ENCODE measurements at regions not wholly inside any gene's neighbourhood (a gene's known extent, or its start where the extent isn't known, plus 50 kb on each side); places are given as distances from the start of the nearest gene placed in this dataset.
"Not testable (repeated sequence)": the region's sequence is repeated elsewhere in the genome, so short reads cannot be mapped to it uniquely, and the experiment has no call there.

DNA sequence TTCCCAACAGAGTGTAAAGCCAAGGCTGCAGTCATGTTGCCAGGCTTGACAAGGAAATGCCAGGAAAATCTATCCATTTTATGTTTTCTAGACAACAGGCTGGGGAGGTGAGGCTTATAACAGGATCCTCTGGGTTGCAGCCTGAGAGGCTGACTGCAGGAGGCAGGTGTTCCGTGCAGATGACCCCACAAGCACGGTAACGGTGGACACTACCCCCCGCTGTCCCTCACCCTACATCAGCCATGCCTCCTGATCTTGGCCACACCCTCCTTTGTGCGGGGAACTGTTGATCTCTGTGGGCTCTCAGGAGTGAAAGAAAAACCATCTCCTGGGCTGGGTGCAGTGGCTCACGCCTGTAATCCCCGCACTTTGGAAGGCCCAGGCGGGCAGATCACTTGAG is 68.0 kb upstream of the ADPGK start:
- DNase-seq (ENCODE audit: low read depth in 2 of 2), result no peak
- H3K4me3 ChIP-seq (replicated peaks in 1 of 2; ENCODE audit: low read depth in 2 of 2, low read length in 2 of 2), result no peak overlapping the region
- TF ChIP-seq, protein P1, sequence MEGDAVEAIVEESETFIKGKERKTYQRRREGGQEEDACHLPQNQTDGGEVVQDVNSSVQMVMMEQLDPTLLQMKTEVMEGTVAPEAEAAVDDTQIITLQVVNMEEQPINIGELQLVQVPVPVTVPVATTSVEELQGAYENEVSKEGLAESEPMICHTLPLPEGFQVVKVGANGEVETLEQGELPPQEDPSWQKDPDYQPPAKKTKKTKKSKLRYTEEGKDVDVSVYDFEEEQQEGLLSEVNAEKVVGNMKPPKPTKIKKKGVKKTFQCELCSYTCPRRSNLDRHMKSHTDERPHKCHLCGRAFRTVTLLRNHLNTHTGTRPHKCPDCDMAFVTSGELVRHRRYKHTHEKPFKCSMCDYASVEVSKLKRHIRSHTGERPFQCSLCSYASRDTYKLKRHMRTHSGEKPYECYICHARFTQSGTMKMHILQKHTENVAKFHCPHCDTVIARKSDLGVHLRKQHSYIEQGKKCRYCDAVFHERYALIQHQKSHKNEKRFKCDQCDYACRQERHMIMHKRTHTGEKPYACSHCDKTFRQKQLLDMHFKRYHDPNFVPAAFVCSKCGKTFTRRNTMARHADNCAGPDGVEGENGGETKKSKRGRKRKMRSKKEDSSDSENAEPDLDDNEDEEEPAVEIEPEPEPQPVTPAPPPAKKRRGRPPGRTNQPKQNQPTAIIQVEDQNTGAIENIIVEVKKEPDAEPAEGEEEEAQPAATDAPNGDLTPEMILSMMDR (IDR thresholded peaks at IDR 0.05; ENCODE audit: low read depth, low read length), result no peak

DNA sequence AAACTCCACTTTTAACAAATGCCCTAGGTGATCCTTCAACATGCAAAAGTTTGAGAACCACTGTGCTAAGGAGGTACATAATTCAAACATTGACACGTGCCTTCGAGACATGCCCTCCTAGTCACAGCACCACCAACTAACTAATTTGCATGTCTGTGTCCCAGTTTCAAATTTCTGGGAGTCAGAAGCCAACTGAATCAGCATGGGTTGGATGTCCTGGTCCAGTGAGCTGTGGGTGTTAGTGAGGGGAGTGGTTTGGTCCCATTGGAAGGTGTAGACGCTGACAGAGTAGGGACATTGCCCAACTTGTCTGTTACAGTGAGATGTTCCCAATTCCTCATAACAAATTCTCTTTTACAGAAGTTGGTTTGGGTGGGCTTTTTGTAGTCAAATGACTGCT is 67.3 kb upstream of the ADPGK start:
- H3K4me3 ChIP-seq (replicated peaks in 1 of 2; ENCODE audit: low read depth in 2 of 2, low read length in 2 of 2), result no peak overlapping the region
- DNase-seq (ENCODE audit: low read depth in 2 of 2), result no peak
- TF ChIP-seq, protein P1 (IDR thresholded peaks at IDR 0.05; ENCODE audit: low read depth, low read length), result no peak

DNA sequence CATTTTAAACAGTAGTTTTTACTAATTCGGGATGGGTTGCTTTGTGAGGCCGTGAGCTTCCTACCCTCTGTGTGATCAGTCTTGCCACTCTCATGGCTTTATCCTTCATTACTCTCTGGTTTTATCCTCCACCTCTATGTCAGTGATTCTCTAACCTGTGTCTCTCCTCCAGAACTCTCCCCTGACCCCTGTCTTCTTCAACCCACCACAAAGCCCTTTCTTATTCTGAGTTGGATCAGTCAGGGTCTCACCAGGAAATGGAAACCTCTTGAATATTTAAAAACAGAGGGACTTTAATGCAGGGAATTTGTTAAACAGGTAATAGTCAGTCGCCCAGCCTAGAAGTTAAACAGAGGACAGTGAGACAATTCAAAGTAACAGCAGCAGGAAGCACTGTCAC is 64.2 kb upstream of the ADPGK start:
- TF ChIP-seq, protein P1 (IDR thresholded peaks at IDR 0.05; ENCODE audit: low read depth, low read length), result no peak
- no peak overlapping the region for H3K4me3 ChIP-seq (replicated peaks in 1 of 2; ENCODE audit: low read depth in 2 of 2, low read length in 2 of 2)
- DNase-seq (ENCODE audit: low read depth in 2 of 2), result no peak

DNA sequence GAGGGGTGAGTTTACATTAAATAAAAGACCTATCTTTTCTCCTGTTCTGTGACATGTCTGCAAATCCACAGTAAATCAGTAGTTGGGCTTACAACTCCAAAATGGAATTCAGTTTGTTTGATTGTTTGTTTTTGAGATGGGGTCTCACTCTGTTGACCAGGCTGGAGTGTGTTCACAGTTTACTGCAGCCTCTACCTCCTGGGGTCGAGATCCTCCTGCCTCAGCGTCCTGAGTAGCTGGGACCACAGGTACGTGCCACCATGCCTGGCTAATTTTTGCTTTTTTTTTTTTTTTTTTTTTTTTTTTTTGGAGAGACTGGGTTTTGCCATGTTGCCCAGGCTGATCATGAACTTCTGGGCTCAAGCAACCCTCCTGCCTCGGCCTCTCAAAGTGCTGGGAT is 63.5 kb upstream of the ADPGK start:
- no peak for DNase-seq (ENCODE audit: low read depth in 2 of 2)
- TF ChIP-seq, protein P1 (IDR thresholded peaks at IDR 0.05; ENCODE audit: low read depth, low read length), result no peak
- no peak overlapping the region for H3K4me3 ChIP-seq (replicated peaks in 1 of 2; ENCODE audit: low read depth in 2 of 2, low read length in 2 of 2)

DNA sequence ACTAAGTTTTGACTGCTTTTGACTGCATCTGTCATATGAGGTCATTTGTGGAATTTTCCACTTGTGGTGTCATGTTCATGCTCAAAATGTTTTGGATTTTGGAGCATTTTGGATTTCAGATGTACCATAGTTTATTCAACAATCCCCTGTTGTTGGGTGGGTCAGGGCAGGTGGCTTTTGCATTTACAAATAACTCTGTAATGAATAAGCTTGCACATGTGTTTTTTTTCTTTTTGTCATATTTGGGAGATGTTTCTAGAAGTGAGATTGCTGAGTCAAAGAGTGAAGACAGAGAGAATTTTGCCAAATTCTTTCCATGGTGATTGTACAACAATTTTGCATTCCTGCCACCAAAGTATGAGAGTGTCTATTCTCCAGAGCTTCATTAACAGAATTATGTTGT is 62.4 kb upstream of the ADPGK start:
- TF ChIP-seq, protein P1 (IDR thresholded peaks at IDR 0.05; ENCODE audit: low read depth, low read length), result no peak
- DNase-seq (ENCODE audit: low read depth in 2 of 2), result peak; percentile 8 to 37
- no peak overlapping the region for H3K4me3 ChIP-seq (replicated peaks in 1 of 2; ENCODE audit: low read depth in 2 of 2, low read length in 2 of 2)

DNA sequence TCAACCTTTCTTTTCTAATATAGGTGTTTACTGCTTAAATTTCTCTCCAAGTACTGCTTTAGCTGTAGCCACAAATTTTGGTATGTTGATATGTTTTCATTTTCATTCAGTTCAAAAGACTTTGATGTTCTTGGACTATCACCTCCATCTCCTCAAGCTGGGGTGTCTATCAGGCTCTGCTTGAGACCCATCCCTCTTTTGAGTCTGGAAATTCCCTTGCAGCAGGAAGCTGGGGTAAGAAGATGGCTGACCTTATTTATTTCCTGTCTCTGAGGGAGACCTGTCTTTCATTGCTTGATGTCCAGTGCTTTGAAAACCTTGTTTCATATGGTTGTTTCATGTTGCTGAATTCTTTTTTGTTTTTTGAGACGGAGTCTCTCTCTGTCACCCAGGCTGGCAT is 60.5 kb upstream of the ADPGK start:
- TF ChIP-seq, protein P1 (IDR thresholded peaks at IDR 0.05; ENCODE audit: low read depth, low read length), result no peak
- H3K4me3 ChIP-seq (replicated peaks in 1 of 2; ENCODE audit: low read depth in 2 of 2, low read length in 2 of 2), result no peak overlapping the region
- no peak for DNase-seq (ENCODE audit: low read depth in 2 of 2)

DNA sequence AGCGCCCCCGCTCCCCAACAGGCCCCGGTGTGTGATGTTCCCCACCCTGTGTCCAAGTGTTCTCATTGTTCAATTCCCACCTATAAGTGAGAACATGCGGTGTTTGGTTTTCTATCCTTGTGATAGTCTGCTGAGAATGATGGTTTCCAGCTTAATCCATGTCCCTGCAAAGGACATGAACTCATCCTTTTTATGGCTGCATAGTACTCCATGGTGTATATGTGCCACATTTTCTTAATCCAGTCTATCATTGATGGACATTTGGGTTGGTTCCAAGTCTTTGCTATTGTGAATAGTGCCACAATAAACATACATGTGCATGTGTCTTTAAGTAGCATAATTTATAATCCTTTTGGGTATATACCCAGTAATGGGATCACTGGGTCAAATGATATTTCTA is 59.8 kb upstream of the ADPGK start:
- DNase-seq (ENCODE audit: low read depth in 2 of 2); H3K4me3 ChIP-seq (replicated peaks in 1 of 2; ENCODE audit: low read depth in 2 of 2, low read length in 2 of 2): not testable (repeated sequence)
